ENCODE measurements at regions not wholly inside any gene's neighbourhood (a gene's known extent, or its start where the extent isn't known, plus 50 kb on each side); places are given as distances from the start of the nearest gene placed in this dataset.

GRCh38 chr5:54754420-54754819 is 231.0 kb downstream of the ESM1 start:
- H3K4me3 Mint-ChIP-seq: no peak overlapping the region
- peaks cover 4% of the 10 kb centered on the region for H3K27me3 Mint-ChIP-seq (ENCODE audit: low read depth)
- no peak overlapping the region for H3K27ac Mint-ChIP-seq
- peaks cover 18% of the 10 kb centered on the region for H3K36me3 Mint-ChIP-seq (ENCODE audit: low read depth)
- H3K9me3 Mint-ChIP-seq: peaks cover 19% of the 10 kb centered on the region
- DNase-seq (ENCODE audit: low spot score): no peak
- H3K4me1 Mint-ChIP-seq (ENCODE audit: low read depth): peaks cover 29% of the 10 kb centered on the region

- no peak for DNase-seq (ENCODE audit: low spot score)
- Mint-ChIP-seq H3K9me3 (peaks cover 19% of the 10 kb centered on the region), H3K27me3 (ENCODE audit: low read depth) (peaks cover 4% of the 10 kb centered on the region), H3K4me1 (ENCODE audit: low read depth) (peaks cover 29% of the 10 kb centered on the region), H3K27ac (no peak overlapping the region), H3K4me3 (no peak overlapping the region), H3K36me3 (ENCODE audit: low read depth) (peaks cover 18% of the 10 kb centered on the region)
These were observed 231.6 kb downstream of the ESM1 start for GRCh38 chr5:54753753-54754152.

GRCh38 chr5:54753034-54753433 is 232.4 kb downstream of the ESM1 start:
- DNase-seq (ENCODE audit: low spot score): peak; percentile 25
- H3K27me3 Mint-ChIP-seq (ENCODE audit: low read depth): peaks cover 4% of the 10 kb centered on the region
- H3K36me3 Mint-ChIP-seq (ENCODE audit: low read depth): peaks cover 18% of the 10 kb centered on the region
- peaks cover 27% of the 10 kb centered on the region for H3K4me1 Mint-ChIP-seq (ENCODE audit: low read depth)
- H3K9me3 Mint-ChIP-seq: peaks cover 19% of the 10 kb centered on the region
- peak overlapping the region; percentile 55 for H3K4me3 Mint-ChIP-seq
- H3K27ac Mint-ChIP-seq: peak overlapping the region; percentile 76

GRCh38 chr5:54748527-54748926 is 231.0 kb downstream of the SNX18 start:
- Mint-ChIP-seq H3K4me1 (ENCODE audit: low read depth) (peaks cover 29% of the 10 kb centered on the region), H3K9me3 (peaks cover 9% of the 10 kb centered on the region), H3K36me3 (ENCODE audit: low read depth) (peaks cover 17% of the 10 kb centered on the region), H3K4me3 (no peak overlapping the region), H3K27ac (no peak overlapping the region), H3K27me3 (ENCODE audit: low read depth) (no peaks in the 10 kb centered on the region)
- DNase-seq (ENCODE audit: low spot score): no peak

- DNase-seq (ENCODE audit: low spot score): no peak
- H3K27ac Mint-ChIP-seq: no peak overlapping the region
- H3K4me1 Mint-ChIP-seq (ENCODE audit: low read depth): peaks cover 27% of the 10 kb centered on the region
- H3K27me3 Mint-ChIP-seq (ENCODE audit: low read depth): no peaks in the 10 kb centered on the region
- H3K4me3 Mint-ChIP-seq: no peak overlapping the region
- peaks cover 13% of the 10 kb centered on the region for H3K36me3 Mint-ChIP-seq (ENCODE audit: low read depth)
- peaks cover 5% of the 10 kb centered on the region for H3K9me3 Mint-ChIP-seq
These were observed 229.3 kb downstream of the SNX18 start for GRCh38 chr5:54746777-54747398.

GRCh38 chr5:54746346-54746745 is 228.8 kb downstream of the SNX18 start:
- Mint-ChIP-seq H3K4me3 (no peak overlapping the region), H3K9me3 (peaks cover 4% of the 10 kb centered on the region), H3K27ac (no peak overlapping the region), H3K36me3 (ENCODE audit: low read depth) (peaks cover 13% of the 10 kb centered on the region), H3K4me1 (ENCODE audit: low read depth) (peaks cover 27% of the 10 kb centered on the region), H3K27me3 (ENCODE audit: low read depth) (no peaks in the 10 kb centered on the region)
- no peak for DNase-seq (ENCODE audit: low spot score)

GRCh38 chr5:54745599-54745998 is 228.0 kb downstream of the SNX18 start:
- Mint-ChIP-seq H3K27ac (peak overlapping the region; percentile 46), H3K9me3 (no peaks in the 10 kb centered on the region), H3K4me3 (no peak overlapping the region), H3K4me1 (ENCODE audit: low read depth) (peaks cover 30% of the 10 kb centered on the region), H3K27me3 (ENCODE audit: low read depth) (no peaks in the 10 kb centered on the region), H3K36me3 (ENCODE audit: low read depth) (peaks cover 8% of the 10 kb centered on the region)
- no peak for DNase-seq (ENCODE audit: low spot score)

GRCh38 chr5:54743997-54744788 is 226.6 kb downstream of the SNX18 start:
- peaks cover 38% of the 10 kb centered on the region for H3K4me1 Mint-ChIP-seq (ENCODE audit: low read depth)
- peak; percentile 59 for DNase-seq (ENCODE audit: low spot score)
- peak overlapping the region; percentile 84 for H3K27ac Mint-ChIP-seq

GRCh38 chr5:54743581-54743980 is 226.0 kb downstream of the SNX18 start:
- Mint-ChIP-seq H3K36me3 (ENCODE audit: low read depth) (peaks cover 8% of the 10 kb centered on the region), H3K27me3 (ENCODE audit: low read depth) (peaks cover 4% of the 10 kb centered on the region), H3K9me3 (no peaks in the 10 kb centered on the region), H3K27ac (peak overlapping the region; percentile 54), H3K4me1 (ENCODE audit: low read depth) (peaks cover 40% of the 10 kb centered on the region), H3K4me3 (peak overlapping the region; percentile 71)
- DNase-seq (ENCODE audit: low spot score): no peak

More at GRCh38 chr5:54743997-54744788, 226.6 kb downstream of the SNX18 start:
- peak overlapping the region; percentile 71 for H3K4me3 Mint-ChIP-seq
- H3K36me3 Mint-ChIP-seq (ENCODE audit: low read depth): peaks cover 8% of the 10 kb centered on the region
- peaks cover 4% of the 10 kb centered on the region for H3K27me3 Mint-ChIP-seq (ENCODE audit: low read depth)
- no peaks in the 10 kb centered on the region for H3K9me3 Mint-ChIP-seq

GRCh38 chr5:54742417-54742891 is 224.9 kb downstream of the SNX18 start:
- H3K36me3 Mint-ChIP-seq (ENCODE audit: low read depth): peaks cover 8% of the 10 kb centered on the region
- peaks cover 46% of the 10 kb centered on the region for H3K4me1 Mint-ChIP-seq (ENCODE audit: low read depth)
- H3K4me3 Mint-ChIP-seq: no peak overlapping the region
- no peak overlapping the region for H3K27ac Mint-ChIP-seq
- DNase-seq (ENCODE audit: low spot score): no peak
- no peaks in the 10 kb centered on the region for H3K9me3 Mint-ChIP-seq
- peaks cover 4% of the 10 kb centered on the region for H3K27me3 Mint-ChIP-seq (ENCODE audit: low read depth)

GRCh38 chr5:54741711-54742110 is 224.2 kb downstream of the SNX18 start:
- Mint-ChIP-seq H3K36me3 (ENCODE audit: low read depth) (peaks cover 8% of the 10 kb centered on the region), H3K4me3 (no peak overlapping the region), H3K27me3 (ENCODE audit: low read depth) (peaks cover 4% of the 10 kb centered on the region), H3K9me3 (no peaks in the 10 kb centered on the region), H3K27ac (no peak overlapping the region), H3K4me1 (ENCODE audit: low read depth) (peaks cover 46% of the 10 kb centered on the region)
- DNase-seq (ENCODE audit: low spot score): no peak

- Mint-ChIP-seq H3K27ac (no peak overlapping the region), H3K27me3 (ENCODE audit: low read depth) (peaks cover 7% of the 10 kb centered on the region), H3K4me3 (no peak overlapping the region), H3K36me3 (ENCODE audit: low read depth) (peaks cover 8% of the 10 kb centered on the region), H3K4me1 (ENCODE audit: low read depth) (peaks cover 40% of the 10 kb centered on the region), H3K9me3 (no peaks in the 10 kb centered on the region)
- no peak for DNase-seq (ENCODE audit: low spot score)
These were observed 222.6 kb downstream of the SNX18 start for GRCh38 chr5:54740141-54740540.

GRCh38 chr5:54739371-54739770 is 221.8 kb downstream of the SNX18 start:
- H3K4me3 Mint-ChIP-seq: no peak overlapping the region
- peaks cover 10% of the 10 kb centered on the region for H3K27me3 Mint-ChIP-seq (ENCODE audit: low read depth)
- H3K27ac Mint-ChIP-seq: no peak overlapping the region
- no peaks in the 10 kb centered on the region for H3K9me3 Mint-ChIP-seq
- peaks cover 4% of the 10 kb centered on the region for H3K36me3 Mint-ChIP-seq (ENCODE audit: low read depth)
- peaks cover 34% of the 10 kb centered on the region for H3K4me1 Mint-ChIP-seq (ENCODE audit: low read depth)
- no peak for DNase-seq (ENCODE audit: low spot score)

GRCh38 chr5:54738973-54739367 is 221.4 kb downstream of the SNX18 start:
- Mint-ChIP-seq H3K27me3 (ENCODE audit: low read depth) (peaks cover 11% of the 10 kb centered on the region), H3K4me3 (no peak overlapping the region), H3K36me3 (ENCODE audit: low read depth) (peaks cover 4% of the 10 kb centered on the region), H3K27ac (no peak overlapping the region), H3K4me1 (ENCODE audit: low read depth) (peaks cover 30% of the 10 kb centered on the region), H3K9me3 (no peaks in the 10 kb centered on the region)
- no peak for DNase-seq (ENCODE audit: low spot score)

Data from T-helper 2 cell treated with Interferon-gamma antibody and Interleukin-4, amounts not matched to agents 5 μg/mL and 100 μg/mL, for 36 hours (primary cell).